CD4-positive, alpha-beta T cell (primary cell): ENCODE measurements at regions not wholly inside any gene's neighbourhood (a gene's known extent, or its start where the extent isn't known, plus 50 kb on each side); places are given as distances from the start of the nearest gene placed in this dataset.
"Not testable (repeated sequence)": the region's sequence is repeated elsewhere in the genome, so short reads cannot be mapped to it uniquely, and the experiment has no call there.

Experiments used
- ATAC-seq: fragments of 200-7000 bp; cut with Tn5 transposase; one replicate; pipeline ENCODE4 v1.10.0; 2022; ENCODE audit warnings: mild to moderate bottlenecking; ENCODE audit not compliant: poor library complexity
- CTCF ChIA-PET: fragments of 350-600 bp; sonication (Branson Sonifier 250); formaldehyde crosslinking; loops from one replicate; lab custom pipeline; 2021; ENCODE audit warnings: antibody characterized with exemption, inconsistent platforms; lab: Charles Lee
- POLR2A ChIA-PET: fragments of 350-600 bp; sonication (Branson Sonifier 250); formaldehyde crosslinking; loops from one replicate; lab custom pipeline; 2021; ENCODE audit warnings: antibody characterized with exemption, inconsistent platforms; lab: Charles Lee
- DNase-seq, 14 experiments: peaks; one replicate each; pipeline ENCODE4 v3.0.0-alpha.2; 2013 to 2020; ENCODE audit warnings: mixed read lengths in 2 of 14
- H3K27ac ChIP-seq, 2 donors: one replicate each; pipeline versions ENCODE4 v1.5.1 to v1.7.0; 2013; ENCODE audit warnings: low read length in 2 of 2, low read depth in 1 of 2, mild to moderate bottlenecking in 1 of 2
- H3K27me3 ChIP-seq, 2 experiments: 1 replicate in 1 of 2; 2 replicates in 1 of 2; pipeline versions ENCODE4 v1.6.1 to v1.7.0; 2013; ENCODE audit warnings: low read length in 2 of 2, control low read depth in 1 of 2, mild to moderate bottlenecking in 1 of 2, moderate library complexity in 1 of 2; ENCODE audit not compliant: insufficient read depth in 2 of 2, control insufficient read depth in 1 of 2
- H3K36me3 ChIP-seq: one replicate; pipeline ENCODE4 v1.6.1; 2013; ENCODE audit warnings: low read length, control low read depth; ENCODE audit not compliant: insufficient read depth
- H3K4me1 ChIP-seq: one replicate; pipeline ENCODE4 v1.6.1; 2013; ENCODE audit warnings: low read length, control low read depth; ENCODE audit not compliant: insufficient read depth
- H3K4me3 ChIP-seq: one replicate; pipeline ENCODE4 v1.5.1; 2013; ENCODE audit warnings: mild to moderate bottlenecking, low read length, moderate library complexity
- H3K9me3 ChIP-seq, 2 experiments: 1 replicate in 1 of 2; 2 replicates in 1 of 2; pipeline versions ENCODE4 v1.6.1 to v1.7.0; 2013; ENCODE audit warnings: low read length in 2 of 2, mild to moderate bottlenecking in 2 of 2, control low read depth in 1 of 2, moderate library complexity in 1 of 2; ENCODE audit not compliant: control insufficient read depth in 1 of 2, insufficient read depth in 1 of 2
- H3K27ac Mint-ChIP-seq: one replicate; pipeline ENCODE4 v1.8.0; 2020; ENCODE audit warnings: mixed read lengths
- H3K27me3 Mint-ChIP-seq: one replicate; pipeline ENCODE4 v1.8.0; 2021; ENCODE audit warnings: mixed read lengths
- H3K36me3 Mint-ChIP-seq: one replicate; pipeline ENCODE4 v1.8.0; 2021; ENCODE audit warnings: low read depth, mixed read lengths
- H3K4me1 Mint-ChIP-seq: one replicate; pipeline ENCODE4 v1.8.0; 2021; ENCODE audit warnings: low read depth, mixed read lengths
- H3K4me3 Mint-ChIP-seq: one replicate; pipeline ENCODE4 v1.8.0; 2020; ENCODE audit warnings: mild to moderate bottlenecking, mixed read lengths
- H3K9me3 Mint-ChIP-seq: one replicate; pipeline ENCODE4 v1.8.0; 2020; ENCODE audit warnings: mixed read lengths
- intact Hi-C, 2 experiments: fragments of 100-400 bp; cut with DNase I in 1 of 2; cut with micrococcal nuclease in 1 of 2; formaldehyde crosslinking; loops; one replicate each; pipeline versions ENCODE4 v1.15.1 to v1.9.0; 2023 to 2025; cut with DNase I, micrococcal nuclease
- TF ChIP-seq, protein P1 (sequence below): fragments of 200-600 bp; IDR thresholded peaks from one replicate; pipeline ENCODE4 v1.8.0; 2022; ENCODE audit warnings: antibody characterized with exemption, mild to moderate bottlenecking

DNA sequence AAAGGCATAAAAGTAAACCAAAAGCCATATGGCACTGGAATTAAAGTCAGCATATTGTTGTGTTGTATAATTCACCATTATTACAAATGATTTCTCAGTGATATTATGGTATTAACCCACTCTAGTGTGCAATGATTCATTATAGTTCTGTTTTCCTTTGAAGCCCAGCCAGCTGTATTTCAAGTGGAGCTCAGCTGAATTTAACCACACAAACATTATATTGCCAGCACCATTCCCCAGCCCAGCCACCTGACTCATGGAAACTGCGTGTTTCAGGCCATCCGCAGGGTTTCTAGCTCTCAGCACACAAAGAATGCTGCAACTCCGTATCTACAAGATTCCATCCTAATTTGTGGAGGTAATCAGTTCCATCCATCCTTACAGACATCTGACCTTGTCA is 166.8 kb upstream of the CHAC2 start:
- intact Hi-C loops, result no loop called here
- H3K27me3 Mint-ChIP-seq, result peaks cover 5% of the 10 kb centered on the region
- DNase-seq (no peak), ATAC-seq (no peak)
- no peak overlapping the region for H3K4me3 Mint-ChIP-seq
- H3K4me1 Mint-ChIP-seq, result no peaks in the 10 kb centered on the region
- CTCF ChIA-PET, result no interaction called here
- no peaks in the 10 kb centered on the region for H3K36me3 Mint-ChIP-seq
- Histone ChIP-seq H3K36me3 (no peaks in the 10 kb centered on the region), H3K27me3 (no peaks in the 10 kb centered on the region), H3K27ac (no peak overlapping the region), H3K4me1 (no peaks in the 10 kb centered on the region), H3K4me3 (no peak overlapping the region), H3K9me3 (no peaks in the 10 kb centered on the region)
- POLR2A ChIA-PET, result no interaction called here
- H3K27ac Mint-ChIP-seq, result no peak overlapping the region
- no peaks in the 10 kb centered on the region for H3K9me3 Mint-ChIP-seq
- TF ChIP-seq, protein P1, sequence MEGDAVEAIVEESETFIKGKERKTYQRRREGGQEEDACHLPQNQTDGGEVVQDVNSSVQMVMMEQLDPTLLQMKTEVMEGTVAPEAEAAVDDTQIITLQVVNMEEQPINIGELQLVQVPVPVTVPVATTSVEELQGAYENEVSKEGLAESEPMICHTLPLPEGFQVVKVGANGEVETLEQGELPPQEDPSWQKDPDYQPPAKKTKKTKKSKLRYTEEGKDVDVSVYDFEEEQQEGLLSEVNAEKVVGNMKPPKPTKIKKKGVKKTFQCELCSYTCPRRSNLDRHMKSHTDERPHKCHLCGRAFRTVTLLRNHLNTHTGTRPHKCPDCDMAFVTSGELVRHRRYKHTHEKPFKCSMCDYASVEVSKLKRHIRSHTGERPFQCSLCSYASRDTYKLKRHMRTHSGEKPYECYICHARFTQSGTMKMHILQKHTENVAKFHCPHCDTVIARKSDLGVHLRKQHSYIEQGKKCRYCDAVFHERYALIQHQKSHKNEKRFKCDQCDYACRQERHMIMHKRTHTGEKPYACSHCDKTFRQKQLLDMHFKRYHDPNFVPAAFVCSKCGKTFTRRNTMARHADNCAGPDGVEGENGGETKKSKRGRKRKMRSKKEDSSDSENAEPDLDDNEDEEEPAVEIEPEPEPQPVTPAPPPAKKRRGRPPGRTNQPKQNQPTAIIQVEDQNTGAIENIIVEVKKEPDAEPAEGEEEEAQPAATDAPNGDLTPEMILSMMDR, result no peak

DNA sequence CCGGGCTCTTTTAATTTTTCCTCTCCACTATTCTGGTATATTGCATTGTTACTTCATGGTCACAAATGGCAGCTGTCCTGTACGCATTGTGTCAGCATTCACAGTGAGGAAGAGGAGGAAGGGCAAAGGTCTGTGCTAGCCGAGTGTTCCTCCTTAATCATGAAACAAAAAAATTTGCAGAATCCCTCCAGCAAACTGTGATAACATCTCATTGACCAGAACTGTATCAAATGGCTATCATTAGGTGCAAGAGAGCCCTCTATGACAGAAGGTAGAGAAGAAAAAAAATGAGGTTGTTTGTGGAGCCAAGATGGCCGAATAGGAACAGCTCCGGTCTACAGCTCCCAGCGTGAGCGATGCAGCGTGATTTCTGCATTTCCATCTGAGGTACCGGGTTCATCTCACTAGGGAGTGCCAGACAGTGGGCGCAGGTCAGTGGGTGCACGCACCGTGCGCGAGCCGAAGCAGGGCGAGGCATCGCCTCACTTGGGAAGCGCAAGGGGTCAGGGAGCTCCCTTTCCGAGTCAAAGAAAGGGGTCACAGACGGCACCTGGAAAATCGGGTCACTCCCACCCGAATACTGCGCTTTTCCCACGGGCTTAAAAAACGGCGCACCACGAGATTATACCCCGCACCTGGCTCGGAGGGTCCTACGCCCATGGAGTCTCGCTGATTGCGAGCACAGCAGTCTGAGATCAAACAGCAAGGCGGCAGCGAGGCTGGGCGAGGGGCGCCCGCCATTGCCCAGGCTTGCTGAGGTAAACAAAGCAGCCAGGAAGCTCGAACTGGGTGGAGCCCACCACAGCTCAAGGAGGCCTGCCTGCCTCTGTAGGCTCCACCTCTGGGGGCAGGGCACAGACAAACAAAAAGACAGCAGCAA is 180.6 kb upstream of the CHAC2 start:
- H3K27me3 ChIP-seq, H3K27ac ChIP-seq, H3K9me3 Mint-ChIP-seq, H3K4me3 ChIP-seq, CTCF ChIA-PET, H3K4me1 ChIP-seq, H3K9me3 ChIP-seq, intact Hi-C loops, H3K36me3 ChIP-seq, POLR2A ChIA-PET, H3K36me3 Mint-ChIP-seq, H3K4me1 Mint-ChIP-seq, ATAC-seq: not testable (repeated sequence)
- peak in 1 of 14 experiments; percentile 16 for DNase-seq
- Mint-ChIP-seq H3K4me3 (peak overlapping the region; percentile 45), H3K27me3 (peaks cover 12% of the 10 kb centered on the region), H3K27ac (peak overlapping the region; percentile 51)

DNA sequence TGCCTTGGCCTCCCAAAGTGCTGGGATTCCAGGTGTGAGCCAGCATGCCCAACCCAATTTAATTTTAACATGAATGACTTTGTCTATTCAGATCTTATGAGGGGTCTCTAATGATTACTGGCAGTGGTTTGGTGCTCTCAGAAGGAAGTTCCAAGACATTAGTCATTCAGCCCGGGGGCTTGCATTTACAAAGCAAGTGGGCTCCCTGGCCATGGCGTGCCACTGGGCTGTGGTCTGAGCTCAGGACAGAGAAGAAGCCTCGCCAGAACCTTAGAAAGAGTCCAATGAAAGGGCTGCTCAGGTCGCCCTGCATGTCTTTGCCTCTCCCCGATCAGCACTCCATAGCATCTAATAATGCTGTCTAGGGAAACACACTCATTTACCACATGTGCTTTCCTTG is 182.6 kb upstream of the CHAC2 start:
- Histone ChIP-seq H3K27ac (no peak overlapping the region), H3K36me3 (no peaks in the 10 kb centered on the region), H3K9me3 (no peaks in the 10 kb centered on the region), H3K4me3 (no peak overlapping the region), H3K27me3 (no peaks in the 10 kb centered on the region), H3K4me1 (no peaks in the 10 kb centered on the region)
- intact Hi-C loops, result no loop called here
- CTCF ChIA-PET, result no interaction called here
- Mint-ChIP-seq H3K27ac (no peak overlapping the region), H3K36me3 (no peaks in the 10 kb centered on the region), H3K4me1 (no peaks in the 10 kb centered on the region), H3K9me3 (no peaks in the 10 kb centered on the region), H3K27me3 (peaks cover 18% of the 10 kb centered on the region), H3K4me3 (no peak overlapping the region)
- ATAC-seq, result no peak
- POLR2A ChIA-PET, result no interaction called here
- no peak for DNase-seq
- TF ChIP-seq, protein P1, result no peak

DNA sequence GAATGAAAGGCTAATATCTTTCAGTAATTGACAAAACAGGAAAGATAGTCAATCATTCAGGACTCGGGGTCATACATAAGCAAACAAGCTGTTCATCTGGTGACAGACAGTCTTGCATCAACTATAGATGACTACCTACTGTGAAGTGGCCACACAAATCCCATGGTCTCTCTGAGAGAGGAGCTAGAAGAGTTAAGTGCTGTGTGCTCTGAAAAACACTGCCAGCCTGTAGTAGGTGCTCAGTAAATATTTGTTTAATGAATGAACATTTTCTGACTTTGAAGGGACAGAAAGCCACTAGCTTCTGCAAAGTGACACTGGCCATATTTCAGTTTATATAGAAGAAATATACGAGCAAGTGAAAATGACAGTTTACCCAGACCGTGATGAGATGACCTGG is 184.0 kb upstream of the CHAC2 start:
- H3K36me3 ChIP-seq, result no peaks in the 10 kb centered on the region
- TF ChIP-seq, protein P1, result no peak
- Mint-ChIP-seq H3K4me3 (no peak overlapping the region), H3K27ac (no peak overlapping the region), H3K36me3 (no peaks in the 10 kb centered on the region), H3K9me3 (no peaks in the 10 kb centered on the region), H3K4me1 (no peaks in the 10 kb centered on the region), H3K27me3 (peaks cover 20% of the 10 kb centered on the region)
- ChIA-PET CTCF (no interaction called here), POLR2A (no interaction called here)
- H3K4me3 ChIP-seq, result no peak overlapping the region
- DNase-seq, result no peak
- H3K27me3 ChIP-seq, result no peaks in the 10 kb centered on the region
- H3K27ac ChIP-seq, result no peak overlapping the region
- intact Hi-C loops, result no loop called here
- ATAC-seq, result no peak
- no peaks in the 10 kb centered on the region for H3K9me3 ChIP-seq
- H3K4me1 ChIP-seq, result no peaks in the 10 kb centered on the region
